ENCODE measurements at regions not wholly inside any gene's neighbourhood (a gene's known extent, or its start where the extent isn't known, plus 50 kb on each side); places are given as distances from the start of the nearest gene placed in this dataset.

- POLR2A ChIA-PET = no interaction called here
- Mint-ChIP-seq H3K9me3 (peaks cover 3% of the 10 kb centered on the region; the same call in 1 of the 2 replicates), H3K27me3 (ENCODE audit: low read depth) (no peaks in the 10 kb centered on the region; the same call in 1 of the 2 replicates), H3K4me1 (peaks cover 30% of the 10 kb centered on the region), H3K27ac (no peak overlapping the region), H3K4me3 (no peak overlapping the region), H3K36me3 (peaks cover 2% of the 10 kb centered on the region; the same call in 1 of the 2 replicates)
- ATAC-seq (no peak), DNase-seq (ENCODE audit: low spot score) (no peak)
- TF ChIP-seq ATF2 (CRISPR knock-in tag; IDR thresholded peaks at IDR 0.05; ENCODE audit: borderline replicate concordance, low read depth) = no peak
- no peak for TF ChIP-seq ZNF512 (CRISPR knock-in tag; IDR thresholded peaks at IDR 0.05; ENCODE audit: borderline replicate concordance)
- no peak for TF ChIP-seq MAX (CRISPR knock-in tag; IDR thresholded peaks at IDR 0.05)
- no peak for TF ChIP-seq AFF4 (CRISPR knock-in tag; IDR thresholded peaks at IDR 0.05; ENCODE audit: borderline replicate concordance)
- TF ChIP-seq E2F5 (CRISPR knock-in tag; IDR thresholded peaks at IDR 0.05) = no peak
- TF ChIP-seq PRRX2 (CRISPR knock-in tag; IDR thresholded peaks at IDR 0.05) = no peak
- TF ChIP-seq ZSCAN18 (CRISPR knock-in tag; IDR thresholded peaks at IDR 0.05) = no peak
- TF ChIP-seq AR (CRISPR knock-in tag; IDR thresholded peaks at IDR 0.05) = no peak
- TF ChIP-seq SMAD4 (CRISPR knock-in tag; IDR thresholded peaks at IDR 0.05) = no peak
- CTCF ChIA-PET = interaction anchor here (1.0 kb wide), 1 partner anchor 10 kb away, joined by 3 read pairs; no protein-coding TSS in a partner anchor
Measured at GRCh38 chr20:48285656-48286055, 500.4 kb upstream of the SULF2 start.

- DNase-seq (ENCODE audit: low spot score) = no peak
- Mint-ChIP-seq H3K4me3 (no peak overlapping the region), H3K27ac (no peak overlapping the region), H3K4me1 (peaks cover 24% of the 10 kb centered on the region), H3K9me3 (peaks cover 3% of the 10 kb centered on the region; the same call in 1 of the 2 replicates), H3K36me3 (peaks cover 2% of the 10 kb centered on the region; the same call in 1 of the 2 replicates), H3K27me3 (ENCODE audit: low read depth) (no peaks in the 10 kb centered on the region; the same call in 1 of the 2 replicates)
- ChIA-PET POLR2A (no interaction called here), CTCF (no interaction called here)
- no peak for ATAC-seq
- TF ChIP-seq NFATC4 (CRISPR knock-in tag; IDR thresholded peaks at IDR 0.05) = no peak
- peak; percentile 72 for TF ChIP-seq NFYB (CRISPR knock-in tag; conservative IDR thresholded peaks at IDR 0.05; ENCODE audit: low read depth)
- TF ChIP-seq FOXK1 (CRISPR knock-in tag; IDR thresholded peaks at IDR 0.05) = no peak
- TF ChIP-seq ZNF317 (CRISPR knock-in tag; IDR thresholded peaks at IDR 0.05; ENCODE audit: borderline replicate concordance, low read depth) = no peak
- TF ChIP-seq AR (CRISPR knock-in tag; IDR thresholded peaks at IDR 0.05) = no peak
- no peak for TF ChIP-seq CREM (CRISPR knock-in tag; IDR thresholded peaks at IDR 0.05)
- peak; percentile 70 for TF ChIP-seq USF2 (CRISPR knock-in tag; IDR thresholded peaks at IDR 0.05)
- TF ChIP-seq ZNF138 (CRISPR knock-in tag; conservative IDR thresholded peaks at IDR 0.05) = no peak
Measured at GRCh38 chr20:48284837-48285236, 499.6 kb upstream of the SULF2 start.
